Tibial nerve (tissue), 4 donors: ENCODE measurements at regions not wholly inside any gene's neighbourhood (a gene's known extent, or its start where the extent isn't known, plus 50 kb on each side); places are given as distances from the start of the nearest gene placed in this dataset.

Experiments
- CTCF ChIP-seq, 5 experiments: fragments of 200-600 bp in 3 of 5; fragments of 450-650 bp in 2 of 5; sonication (generic) in 3 of 5; IDR thresholded peaks; one replicate each; pipeline ENCODE4 v1.5.1; 2016 to 2019; ENCODE audit warnings: antibody characterized with exemption in 5 of 5, mild to moderate bottlenecking in 3 of 5, moderate library complexity in 2 of 5
- EP300 ChIP-seq, 2 donors: sonication (generic); formaldehyde crosslinking; IDR thresholded peaks; one replicate each; pipeline ENCODE4 v1.6.1; 2017; ENCODE audit warnings: antibody characterized with exemption in 2 of 2, mild to moderate bottlenecking in 1 of 2
- POLR2A ChIP-seq, 2 donors: fragments of 450-650 bp; IDR thresholded peaks; one replicate each; pipeline ENCODE4 v1.6.1; 2017; ENCODE audit warnings: antibody characterized with exemption in 2 of 2, mild to moderate bottlenecking in 2 of 2, moderate library complexity in 2 of 2

- TF ChIP-seq CTCF (IDR thresholded peaks at IDR 0.05) (no peak), POLR2A (IDR thresholded peaks at IDR 0.05) (no peak), EP300 (IDR thresholded peaks at IDR 0.05) (no peak)
Observed at GRCh38 chr1:98366343-98366742, 295.2 kb upstream of the SNX7 start.
